ENCODE measurements at regions not wholly inside any gene's neighbourhood (a gene's known extent, or its start where the extent isn't known, plus 50 kb on each side); places are given as distances from the start of the nearest gene placed in this dataset.

- TF ChIP-seq ZBTB10 (tag by site-specific recombination; IDR thresholded peaks at IDR 0.05) = no peak
- no peak for TF ChIP-seq PRDM10 (tag by site-specific recombination; IDR thresholded peaks at IDR 0.05)
- TF ChIP-seq ZNF521 (tag by site-specific recombination; IDR thresholded peaks at IDR 0.05) = no peak
- TF ChIP-seq IKZF3 (tag by site-specific recombination; IDR thresholded peaks at IDR 0.05) = no peak
These were observed 53.7 kb upstream of the FAM98A start (continued) for GRCh38 chr2:33652830-33653229.

GRCh38 chr2:33650171-33650570 lies 51.1 kb upstream of the FAM98A start:
- Histone ChIP-seq H3K9me3 (ENCODE audit: control insufficient read depth, insufficient read depth, low read depth, low read length) (no peaks in the 10 kb centered on the region), H3K36me3 (ENCODE audit: control insufficient read depth in 2 of 2, insufficient read depth in 1 of 2, low read length in 2 of 2) (no peaks in the 10 kb centered on the region), H3K27ac (ENCODE audit: extremely low read depth, low read depth, low read length) (no peak overlapping the region), H3K4me1 (ENCODE audit: control insufficient read depth, insufficient read depth, low read length) (no peaks in the 10 kb centered on the region), H3K4me3 (ENCODE audit: low read depth, low read length) (no peak overlapping the region)
- POLR2A ChIA-PET = no interaction called here
- TF ChIP-seq HOXD13 (CRISPR knock-in tag; IDR thresholded peaks at IDR 0.05; ENCODE audit: borderline replicate concordance) = no peak
- no peak for TF ChIP-seq TCF7L2 (IDR thresholded peaks at IDR 0.05; ENCODE audit: borderline replicate concordance, low read depth, low read length)
- no peak for TF ChIP-seq ATF2 (tag by site-specific recombination; IDR thresholded peaks at IDR 0.05; ENCODE audit: low read depth)
- TF ChIP-seq WT1 (tag by site-specific recombination; IDR thresholded peaks at IDR 0.05) = no peak
- TF ChIP-seq ZNF785 (tag by site-specific recombination; IDR thresholded peaks at IDR 0.05) = no peak
- TF ChIP-seq ZNF843 (tag by site-specific recombination; IDR thresholded peaks at IDR 0.05) = no peak
- TF ChIP-seq ZNF311 (tag by site-specific recombination; IDR thresholded peaks at IDR 0.05; ENCODE audit: borderline replicate concordance) = no peak
- no peak for TF ChIP-seq ZNF623 (tag by site-specific recombination; IDR thresholded peaks at IDR 0.05)
- no peak for TF ChIP-seq ZBTB20 (tag by site-specific recombination; IDR thresholded peaks at IDR 0.05)
- no peak for TF ChIP-seq ZNF211 (tag by site-specific recombination; IDR thresholded peaks at IDR 0.05; ENCODE audit: low read depth)
- TF ChIP-seq ZNF37A (tag by site-specific recombination; IDR thresholded peaks at IDR 0.05) = no peak
- TF ChIP-seq ZFP3 (tag by site-specific recombination; IDR thresholded peaks at IDR 0.05; ENCODE audit: low read depth) = no peak
- no peak for TF ChIP-seq ZBTB6 (tag by site-specific recombination; IDR thresholded peaks at IDR 0.05)
- no peak for TF ChIP-seq ZNF140 (tag by site-specific recombination; IDR thresholded peaks at IDR 0.05)
- TF ChIP-seq ZSCAN16 (tag by site-specific recombination; IDR thresholded peaks at IDR 0.05) = no peak
- TF ChIP-seq ZSCAN30 (tag by site-specific recombination; IDR thresholded peaks at IDR 0.05) = no peak
- CTCF ChIA-PET = no interaction called here

All from HEK293 (cell line).